ENCODE measurements at regions not wholly inside any gene's neighbourhood (a gene's known extent, or its start where the extent isn't known, plus 50 kb on each side); places are given as distances from the start of the nearest gene placed in this dataset.

DNA sequence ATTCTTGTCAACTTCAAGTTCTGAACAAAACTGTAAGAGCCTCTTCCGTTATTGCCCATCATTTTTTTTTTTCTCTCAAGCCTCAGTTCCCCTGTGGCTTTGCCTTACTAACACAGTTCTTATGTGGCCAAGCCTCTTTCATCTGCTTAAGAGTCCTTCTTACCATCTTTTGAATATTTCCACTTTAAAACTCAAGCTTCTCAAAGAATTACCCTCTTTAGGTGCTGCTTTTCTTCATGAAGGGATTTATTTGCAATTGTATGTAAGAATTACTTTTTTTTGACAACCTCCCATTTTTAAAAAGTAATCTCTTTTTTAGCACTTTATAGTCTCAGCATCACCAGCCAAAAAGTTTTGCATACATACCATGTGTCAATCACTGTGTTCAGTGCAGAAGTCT lies 240.2 kb upstream of the RMST start (continued):
- TF ChIP-seq ZNF883 (CRISPR knock-in tag; IDR thresholded peaks at IDR 0.05; ENCODE audit: not compliant biosample characterization): no peak
- TF ChIP-seq, protein P1, sequence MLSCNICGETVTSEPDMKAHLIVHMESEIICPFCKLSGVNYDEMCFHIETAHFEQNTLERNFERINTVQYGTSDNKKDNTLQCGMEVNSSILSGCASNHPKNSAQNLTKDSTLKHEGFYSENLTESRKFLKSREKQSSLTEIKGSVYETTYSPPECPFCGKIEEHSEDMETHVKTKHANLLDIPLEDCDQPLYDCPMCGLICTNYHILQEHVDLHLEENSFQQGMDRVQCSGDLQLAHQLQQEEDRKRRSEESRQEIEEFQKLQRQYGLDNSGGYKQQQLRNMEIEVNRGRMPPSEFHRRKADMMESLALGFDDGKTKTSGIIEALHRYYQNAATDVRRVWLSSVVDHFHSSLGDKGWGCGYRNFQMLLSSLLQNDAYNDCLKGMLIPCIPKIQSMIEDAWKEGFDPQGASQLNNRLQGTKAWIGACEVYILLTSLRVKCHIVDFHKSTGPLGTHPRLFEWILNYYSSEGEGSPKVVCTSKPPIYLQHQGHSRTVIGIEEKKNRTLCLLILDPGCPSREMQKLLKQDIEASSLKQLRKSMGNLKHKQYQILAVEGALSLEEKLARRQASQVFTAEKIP (CRISPR knock-in tag; IDR thresholded peaks at IDR 0.05; ENCODE audit: borderline replicate concordance): no peak
- TF ChIP-seq SSRP1 (CRISPR knock-in tag; IDR thresholded peaks at IDR 0.05): no peak
- TF ChIP-seq THAP11 (CRISPR knock-in tag; IDR thresholded peaks at IDR 0.05): no peak

DNA sequence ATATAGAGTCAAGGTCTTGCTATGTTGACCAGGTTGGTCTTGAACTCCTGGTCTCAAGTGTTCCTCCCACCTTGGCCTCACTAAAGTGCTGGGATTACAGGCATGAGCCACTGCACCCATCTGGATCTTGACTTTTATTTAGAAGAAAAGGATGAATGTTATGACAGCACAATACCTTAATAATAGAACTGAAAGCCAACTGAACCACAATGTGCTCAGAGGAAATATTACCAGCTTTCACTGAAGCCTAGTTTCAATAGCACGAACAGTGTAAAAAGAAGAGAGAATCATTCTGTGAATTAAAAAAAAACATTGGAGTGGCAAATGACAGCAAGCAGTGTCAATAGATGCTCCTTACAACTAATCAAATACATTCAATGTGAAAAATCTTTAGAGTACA lies 239.2 kb upstream of the RMST start:
- no peak overlapping the region for H3K9ac ChIP-seq (ENCODE audit: insufficient read depth, low read depth, low read length)
- no peaks in the 10 kb centered on the region for H3K27me3 ChIP-seq (ENCODE audit: control insufficient read depth in 1 of 2, insufficient read depth in 2 of 2, low read length in 2 of 2)
- no peak for TF ChIP-seq MIER2 (CRISPR knock-in tag; IDR thresholded peaks at IDR 0.05)
- TF ChIP-seq ZNF451 (CRISPR knock-in tag; IDR thresholded peaks at IDR 0.05): no peak
- no peak for TF ChIP-seq SMARCC2 (IDR thresholded peaks at IDR 0.05)
- TF ChIP-seq, protein P2, sequence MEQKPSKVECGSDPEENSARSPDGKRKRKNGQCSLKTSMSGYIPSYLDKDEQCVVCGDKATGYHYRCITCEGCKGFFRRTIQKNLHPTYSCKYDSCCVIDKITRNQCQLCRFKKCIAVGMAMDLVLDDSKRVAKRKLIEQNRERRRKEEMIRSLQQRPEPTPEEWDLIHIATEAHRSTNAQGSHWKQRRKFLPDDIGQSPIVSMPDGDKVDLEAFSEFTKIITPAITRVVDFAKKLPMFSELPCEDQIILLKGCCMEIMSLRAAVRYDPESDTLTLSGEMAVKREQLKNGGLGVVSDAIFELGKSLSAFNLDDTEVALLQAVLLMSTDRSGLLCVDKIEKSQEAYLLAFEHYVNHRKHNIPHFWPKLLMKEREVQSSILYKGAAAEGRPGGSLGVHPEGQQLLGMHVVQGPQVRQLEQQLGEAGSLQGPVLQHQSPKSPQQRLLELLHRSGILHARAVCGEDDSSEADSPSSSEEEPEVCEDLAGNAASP (CRISPR knock-in tag; IDR thresholded peaks at IDR 0.05; ENCODE audit: borderline replicate concordance): no peak
- H3K4me2 ChIP-seq (ENCODE audit: low read depth, low read length): no peak overlapping the region
- H3K36me3 ChIP-seq (replicated peaks in 1 of 2; ENCODE audit: control insufficient read depth in 1 of 2, insufficient read depth in 2 of 2, low read length in 2 of 2): no peaks in the 10 kb centered on the region
- FAIRE-seq (no peak), DNase-seq (ENCODE audit: low spot score) (no peak), ATAC-seq (no peak)
- ChIA-PET POLR2A (no interaction called here), CTCF (ENCODE audit: low intra/inter-chr PET ratio, low total read pairs) (no interaction called here)
- 0% methylated on average over 1 of the region's 1 CpG for WGBS (ENCODE audit: low lambda C conversion rate)
- no peaks in the 10 kb centered on the region for H3K4me1 ChIP-seq (ENCODE audit: insufficient read depth, low read length)
- H3K9me3 ChIP-seq (ENCODE audit: low read length): no peaks in the 10 kb centered on the region
- H3K79me2 ChIP-seq (ENCODE audit: insufficient read depth, low read length): no peaks in the 10 kb centered on the region
- BruUV-seq (replicated peaks): no TSS peak
- H3K4me3 ChIP-seq (replicated peaks in 1 of 3; ENCODE audit: insufficient read depth in 1 of 3, low read depth in 2 of 3, low read length in 3 of 3): no peak overlapping the region
- no peaks in the 10 kb centered on the region for H4K20me1 ChIP-seq (ENCODE audit: insufficient read depth, low read length)
- in situ Hi-C loops (cut with HindIII; ENCODE audit: extremely low pct_ligation_motif_present, low pct_unique_long_range_greater_than_20kb) (no loop called here), intact Hi-C loops (cut with micrococcal nuclease; ENCODE audit: unreplicated experiment) (no loop called here)
- no peak overlapping the region for H3K27ac ChIP-seq (ENCODE audit: extremely low read length, insufficient read depth, low read length)
- H2AFZ ChIP-seq (ENCODE audit: low read length): no peak overlapping the region
